GM12892 (cell line): ENCODE measurements at regions not wholly inside any gene's neighbourhood (a gene's known extent, or its start where the extent isn't known, plus 50 kb on each side); places are given as distances from the start of the nearest gene placed in this dataset.

Experiments used
- POLR2A ChIP-seq: IDR thresholded peaks from 2 replicates; pipeline ENCODE4 v1.6.1; 2011; ENCODE audit warnings: low read depth, low read length, control low read depth
- POLR2AphosphoS5 ChIP-seq: IDR thresholded peaks from 2 replicates; pipeline ENCODE4 v1.6.1; 2011; ENCODE audit warnings: low read depth, low read length, control low read depth

DNA sequence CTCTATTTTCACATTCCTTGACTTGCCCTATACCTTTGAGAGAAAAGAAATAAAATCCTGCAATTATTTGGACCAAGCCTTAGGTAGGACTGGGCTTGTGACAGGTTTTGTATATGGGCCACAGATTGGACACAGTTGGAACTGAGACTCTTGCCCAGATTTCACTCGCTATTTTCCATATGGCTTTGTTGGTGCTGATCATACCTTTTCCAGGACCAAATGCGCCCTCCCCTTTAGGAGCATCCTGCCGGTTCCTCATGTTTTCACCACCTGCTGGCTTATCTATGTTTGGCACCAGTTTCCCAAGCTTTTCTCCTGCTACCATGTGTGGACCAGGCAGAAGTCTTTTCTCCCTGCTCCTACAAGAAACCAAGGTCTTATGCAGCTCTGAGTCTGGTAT, 494.9 kb downstream of the EPHA4 start:
- no peak for TF ChIP-seq POLR2A
- no peak for TF ChIP-seq POLR2AphosphoS5
